ENCODE measurements at regions not wholly inside any gene's neighbourhood (a gene's known extent, or its start where the extent isn't known, plus 50 kb on each side); places are given as distances from the start of the nearest gene placed in this dataset.

- no peak overlapping the region for H3K4me3 ChIP-seq (ENCODE audit: low read depth, low read length)
- no peak for DNase-seq (ENCODE audit: low read depth)
- in situ Hi-C loops (cut with HindIII; ENCODE audit: low sequenced_read_pairs) = no loop called here
- no peak for TF ChIP-seq CTCF (IDR thresholded peaks at IDR 0.05; ENCODE audit: low read depth, low read length, missing control alignments)
Measured at GRCh38 chr1:90386899-90387720, 330.0 kb downstream of the BARHL2 start.

- TF ChIP-seq CTCF (IDR thresholded peaks at IDR 0.05; ENCODE audit: low read depth, low read length, missing control alignments) = no peak
- no peak overlapping the region for H3K4me3 ChIP-seq (ENCODE audit: low read depth, low read length)
- in situ Hi-C loops (cut with HindIII; ENCODE audit: low sequenced_read_pairs) = no loop called here
- no peak for DNase-seq (ENCODE audit: low read depth)
Measured at GRCh38 chr1:90384193-90384592, 332.9 kb downstream of the BARHL2 start.

- no peak overlapping the region for H3K4me3 ChIP-seq (ENCODE audit: low read depth, low read length)
- in situ Hi-C loops (cut with HindIII; ENCODE audit: low sequenced_read_pairs) = no loop called here
- TF ChIP-seq CTCF (IDR thresholded peaks at IDR 0.05; ENCODE audit: low read depth, low read length, missing control alignments) = no peak
- no peak for DNase-seq (ENCODE audit: low read depth)
Measured at GRCh38 chr1:90382161-90382560, 334.9 kb downstream of the BARHL2 start.

DNA sequence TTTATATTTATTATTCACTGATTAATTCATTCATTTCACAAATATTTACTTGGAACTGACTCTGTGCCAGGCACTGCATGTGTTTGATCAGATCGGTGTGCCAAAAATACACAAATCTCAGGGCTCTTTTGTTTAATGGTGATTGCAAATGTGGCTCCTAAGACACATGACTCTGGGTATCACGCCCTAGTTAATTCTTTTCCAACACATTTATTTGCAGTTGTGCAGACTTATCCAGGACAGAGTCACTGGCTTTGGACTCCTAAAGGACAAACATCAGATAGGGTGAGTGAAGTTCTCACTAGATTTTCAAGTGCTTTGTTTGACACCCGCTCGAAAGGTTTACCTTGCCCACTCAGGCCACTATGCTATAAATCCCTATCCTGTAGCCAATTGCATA is 335.5 kb downstream of the BARHL2 start:
- in situ Hi-C loops (cut with HindIII; ENCODE audit: low sequenced_read_pairs) = no loop called here

DNA sequence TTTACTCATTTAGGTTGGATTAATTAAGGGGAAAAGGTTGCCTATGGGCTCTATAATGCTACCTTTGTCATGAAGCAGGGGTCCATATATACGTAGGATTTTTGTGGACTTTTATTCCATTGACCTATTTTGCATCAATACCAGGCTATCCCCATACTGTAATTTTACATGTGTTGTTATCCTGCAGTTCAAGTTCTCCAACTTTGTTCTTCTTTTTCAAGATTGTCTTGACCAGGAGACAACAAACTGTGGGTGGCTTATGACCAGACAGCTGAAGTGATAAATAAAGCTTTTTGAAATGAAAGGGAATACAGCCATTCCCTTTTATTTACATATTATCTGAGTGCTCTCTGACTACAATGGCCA is 345.7 kb downstream of the BARHL2 start:
- in situ Hi-C loops (cut with HindIII; ENCODE audit: low sequenced_read_pairs) = no loop called here
- no peak for TF ChIP-seq CTCF (IDR thresholded peaks at IDR 0.05; ENCODE audit: low read depth, low read length, missing control alignments)
- no peak overlapping the region for H3K4me3 ChIP-seq (ENCODE audit: low read depth, low read length)

More for the DNA sequence above, 335.5 kb downstream of the BARHL2 start:
- TF ChIP-seq CTCF (IDR thresholded peaks at IDR 0.05; ENCODE audit: low read depth, low read length, missing control alignments) = no peak
- H3K4me3 ChIP-seq (ENCODE audit: low read depth, low read length) = no peak overlapping the region
- no peak for DNase-seq (ENCODE audit: low read depth)

DNA sequence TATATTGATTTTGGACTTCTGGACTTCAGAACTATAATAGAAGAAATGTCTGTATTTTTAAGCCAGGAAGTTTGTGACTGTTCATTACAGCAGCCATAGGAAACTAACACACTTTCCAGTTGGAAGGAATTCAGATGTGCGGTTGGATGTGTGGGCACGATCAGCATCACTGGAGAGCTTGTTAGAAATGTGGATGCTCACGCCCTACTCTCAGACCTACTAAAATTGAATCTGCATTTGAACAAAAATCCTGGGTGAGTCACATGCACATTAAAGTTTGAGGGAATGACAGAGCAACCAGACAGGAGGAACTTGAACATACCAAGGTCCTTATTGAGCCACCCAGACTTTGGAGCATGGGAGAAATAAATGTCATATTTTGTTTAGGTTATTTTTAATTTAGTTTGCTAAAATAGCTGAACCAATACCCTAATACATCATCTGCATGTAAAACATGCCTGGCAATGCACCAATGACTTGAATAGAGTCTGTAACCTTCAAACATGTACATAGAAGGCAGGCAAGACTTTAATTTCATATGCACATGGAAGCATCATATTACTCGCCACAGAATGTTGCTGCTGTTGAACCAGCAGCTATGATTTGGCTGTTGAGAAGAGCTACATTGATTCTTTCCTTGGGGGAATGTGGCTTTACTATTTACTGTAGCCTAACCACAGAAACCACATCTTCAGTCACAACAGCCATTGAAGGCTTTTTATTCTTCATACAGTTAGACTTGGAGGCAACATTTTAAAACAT is 346.2 kb downstream of the BARHL2 start:
- in situ Hi-C loops (cut with HindIII; ENCODE audit: low sequenced_read_pairs) = no loop called here
- H3K4me3 ChIP-seq (ENCODE audit: low read depth, low read length) = no peak overlapping the region
- peak; percentile 75 for DNase-seq (ENCODE audit: low read depth)
- no peak for TF ChIP-seq CTCF (IDR thresholded peaks at IDR 0.05; ENCODE audit: low read depth, low read length, missing control alignments)

More for the DNA sequence above, 345.7 kb downstream of the BARHL2 start:
- no peak for DNase-seq (ENCODE audit: low read depth)

All from astrocyte of the cerebellum (primary cell).